RWPE1 (cell line): ENCODE measurements at regions not wholly inside any gene's neighbourhood (a gene's known extent, or its start where the extent isn't known, plus 50 kb on each side); places are given as distances from the start of the nearest gene placed in this dataset.

Experiments
- CTCF ChIA-PET: fragments of 350-600 bp; sonication (Branson Sonifier 250); formaldehyde crosslinking; extraction: SDS; loops from one replicate; lab custom pipeline; 2021; lab: Yijun Ruan, JAX
- POLR2A ChIA-PET: fragments of 400-600 bp; formaldehyde crosslinking; extraction: SDS; loops from one replicate; lab custom pipeline; 2020; ENCODE audit warnings: antibody characterized with exemption; ENCODE audit not compliant: low non-redundant PET; lab: Yijun Ruan, JAX
- DNase-seq: peaks from one replicate; pipeline ENCODE4 v3.0.0; 2012; ENCODE audit warnings: low spot score
- H3K27ac ChIP-seq: fragments of 450-650 bp; 2 replicates; pipeline ENCODE4 v1.5.1; 2017
- CTCF ChIP-seq: fragments of 450-650 bp; conservative IDR thresholded peaks from 2 replicates; pipeline ENCODE4 v1.5.1; 2017; ENCODE audit warnings: low read depth, mild to moderate bottlenecking

DNA sequence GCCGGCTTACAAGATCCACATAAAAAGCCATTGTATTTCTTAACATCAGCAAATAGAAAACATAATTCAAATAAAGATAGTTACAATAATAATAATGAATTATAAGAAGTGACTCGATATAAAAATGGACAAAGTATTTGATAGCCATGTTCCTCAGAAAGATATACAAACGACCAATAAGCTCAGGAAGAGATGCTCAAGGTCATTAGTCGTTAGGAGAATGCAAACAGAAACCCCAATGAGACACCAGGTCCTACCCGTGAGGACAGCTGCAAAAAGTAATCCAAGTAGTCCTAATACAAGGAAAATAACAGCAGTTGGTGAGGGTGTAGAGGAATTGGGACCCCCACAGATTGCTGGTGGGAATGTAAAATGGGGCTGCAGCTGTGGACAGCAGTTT lies 54.2 kb upstream of the INPP5A start:
- DNase-seq, result no peak
- TF ChIP-seq CTCF, result no peak
- POLR2A ChIA-PET, result no interaction called here
- no peak overlapping the region for H3K27ac ChIP-seq
- CTCF ChIA-PET, result no interaction called here

- TF ChIP-seq CTCF, result no peak
- CTCF ChIA-PET, result interaction anchor here (0.6 kb wide), 1 partner anchor 66 kb away, joined by 4 read pairs; no protein-coding TSS in a partner anchor
- POLR2A ChIA-PET, result no interaction called here
- no peak for DNase-seq
- H3K27ac ChIP-seq, result no peak overlapping the region
These were observed 52.7 kb upstream of the INPP5A start for GRCh38 chr10:132484922-132485321.

- ChIA-PET POLR2A (no interaction called here), CTCF (interaction anchor here (0.6 kb wide), 1 partner anchor 66 kb away, joined by 4 read pairs; no protein-coding TSS in a partner anchor)
- DNase-seq, result no peak
- TF ChIP-seq CTCF, result no peak
- no peak overlapping the region for H3K27ac ChIP-seq
These were observed 52.2 kb upstream of the INPP5A start for GRCh38 chr10:132485391-132485790.

- no peak for TF ChIP-seq CTCF
- ChIA-PET POLR2A (no interaction called here), CTCF (interaction anchor here (0.6 to 1.1 kb wide), 2 partner anchors 81 to 133 kb away, joined by 4 read pairs; no protein-coding TSS in a partner anchor)
- H3K27ac ChIP-seq, result no peak overlapping the region
- no peak for DNase-seq
These were observed 51.0 kb upstream of the INPP5A start for GRCh38 chr10:132486539-132487121.

- H3K27ac ChIP-seq, result no peak overlapping the region
- POLR2A ChIA-PET, result no interaction called here
- CTCF ChIA-PET, result interaction anchor here (0.6 to 1.1 kb wide), 2 partner anchors 81 to 134 kb away, joined by 4 read pairs; no protein-coding TSS in a partner anchor
- DNase-seq, result no peak
- TF ChIP-seq CTCF, result no peak
These were observed 50.1 kb upstream of the INPP5A start for GRCh38 chr10:132487241-132488135.
